GM12892 (cell line): ENCODE measurements at regions not wholly inside any gene's neighbourhood (a gene's known extent, or its start where the extent isn't known, plus 50 kb on each side); places are given as distances from the start of the nearest gene placed in this dataset.
"Not testable (repeated sequence)": the region's sequence is repeated elsewhere in the genome, so short reads cannot be mapped to it uniquely, and the experiment has no call there.

Source experiments
- POLR2A ChIP-seq: IDR thresholded peaks from 2 replicates; pipeline ENCODE4 v1.6.1; 2011; ENCODE audit warnings: low read depth, low read length, control low read depth
- POLR2AphosphoS5 ChIP-seq: IDR thresholded peaks from 2 replicates; pipeline ENCODE4 v1.6.1; 2011; ENCODE audit warnings: low read depth, low read length, control low read depth
- TAF1 ChIP-seq: IDR thresholded peaks from 2 replicates; pipeline ENCODE4 v1.6.1; 2011; ENCODE audit warnings: low read depth, mild to moderate bottlenecking, control low read depth, low read length, borderline replicate concordance

DNA sequence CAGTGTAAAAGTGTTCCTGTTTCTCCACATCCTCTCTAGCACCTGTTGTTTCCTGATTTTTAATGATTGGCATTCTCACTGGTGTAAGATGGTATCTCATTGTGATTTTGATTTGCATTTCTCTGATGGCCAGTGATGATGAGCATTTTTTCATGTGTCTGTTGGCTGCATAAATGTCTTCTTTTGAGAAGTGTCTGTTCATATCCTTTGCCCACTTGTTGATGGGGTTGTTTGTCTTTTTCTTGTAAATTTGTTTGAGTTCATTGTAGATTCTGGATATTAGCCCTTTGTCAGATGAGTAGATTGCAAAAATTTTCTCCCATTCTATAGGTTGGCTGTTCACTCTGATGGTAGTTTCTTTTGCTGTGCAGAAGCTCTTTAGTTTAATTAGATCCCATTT is 65.6 kb upstream of the IZUMO1R start:
- TF ChIP-seq POLR2AphosphoS5, POLR2A, TAF1: not testable (repeated sequence)
